GM21786 (cell line): ENCODE measurements at regions not wholly inside any gene's neighbourhood (a gene's known extent, or its start where the extent isn't known, plus 50 kb on each side); places are given as distances from the start of the nearest gene placed in this dataset.
"Not testable (repeated sequence)": the region's sequence is repeated elsewhere in the genome, so short reads cannot be mapped to it uniquely, and the experiment has no call there.

ENCODE experiments used
- ATAC-seq: cut with Tn5 transposase; IDR thresholded peaks from one replicate; pipeline ENCODE4 v1.9.1; 2021; ENCODE audit not compliant: unreplicated experiment

- no peak for ATAC-seq
These were observed 307.3 kb upstream of the ERCC4 start for GRCh38 chr16:13612623-13613022.

DNA sequence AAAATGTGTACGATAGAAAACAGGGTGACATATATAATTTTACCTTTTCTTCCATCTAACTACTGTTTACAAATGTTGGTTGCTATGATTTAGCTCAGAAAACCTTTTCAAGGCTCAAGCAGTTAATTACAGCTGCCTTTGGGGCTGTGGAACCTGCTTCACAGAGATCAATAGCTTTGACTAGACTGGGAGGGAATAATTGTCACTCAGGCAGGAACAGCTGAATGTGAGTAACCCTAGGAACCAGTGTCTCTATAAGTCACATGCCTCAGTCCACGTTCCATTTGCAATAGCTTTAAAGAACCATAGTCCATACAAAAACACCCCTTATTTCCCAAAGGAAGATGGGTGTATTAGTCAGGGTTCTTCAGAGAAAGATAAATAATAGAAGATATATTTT is 306.8 kb upstream of the ERCC4 start:
- ATAC-seq: no peak

GRCh38 chr16:13621639-13622038 is 298.3 kb upstream of the ERCC4 start:
- no peak for ATAC-seq

DNA sequence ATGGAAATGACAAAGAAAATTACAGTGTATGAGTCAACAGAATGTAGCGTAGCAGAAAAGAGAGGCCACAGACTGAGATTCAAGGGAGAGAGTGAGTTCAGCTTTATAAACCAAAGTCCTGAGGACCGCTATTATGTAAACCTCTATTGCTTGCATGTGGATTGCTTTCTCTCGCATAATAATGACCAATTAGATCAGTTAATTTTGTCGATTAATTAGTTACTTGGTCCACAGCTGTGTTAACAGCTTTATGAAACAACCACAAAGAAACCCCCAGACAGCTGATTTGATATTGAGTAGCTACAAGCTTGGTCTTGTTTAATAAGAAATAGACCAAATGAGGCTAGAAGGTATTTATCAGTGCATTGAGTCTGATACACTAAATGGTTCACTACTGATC is 291.8 kb upstream of the ERCC4 start:
- ATAC-seq: no peak

GRCh38 chr16:13629704-13630103 is 290.2 kb upstream of the ERCC4 start:
- ATAC-seq: no peak

GRCh38 chr16:13630374-13630773 is 289.6 kb upstream of the ERCC4 start:
- ATAC-seq: no peak

DNA sequence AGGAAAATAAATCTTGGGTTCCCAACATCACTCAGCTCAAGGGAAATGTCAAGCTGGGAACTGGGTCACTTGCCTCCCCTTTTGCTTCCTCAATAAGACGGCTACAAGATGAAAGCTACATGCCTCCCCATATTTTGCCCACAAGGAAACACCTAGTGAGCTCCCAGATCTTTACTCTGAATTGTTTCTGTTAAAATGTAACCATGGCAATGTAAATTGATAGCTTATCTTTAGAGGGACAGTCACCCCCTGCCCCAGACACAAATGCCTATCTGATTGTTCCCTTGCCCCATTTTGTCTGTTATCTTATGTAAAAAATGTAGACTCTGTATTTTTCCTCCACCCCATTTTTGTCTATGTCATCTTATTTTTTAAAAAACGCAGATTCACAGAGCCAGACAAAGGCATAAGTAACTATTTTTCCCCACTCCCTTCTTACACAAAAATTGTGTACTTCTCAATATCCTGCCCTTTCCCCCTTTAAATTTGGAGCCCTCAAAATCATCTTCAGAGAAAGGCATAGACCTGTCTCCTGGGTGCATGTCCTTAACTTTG is 288.7 kb upstream of the ERCC4 start:
- no peak for ATAC-seq

DNA sequence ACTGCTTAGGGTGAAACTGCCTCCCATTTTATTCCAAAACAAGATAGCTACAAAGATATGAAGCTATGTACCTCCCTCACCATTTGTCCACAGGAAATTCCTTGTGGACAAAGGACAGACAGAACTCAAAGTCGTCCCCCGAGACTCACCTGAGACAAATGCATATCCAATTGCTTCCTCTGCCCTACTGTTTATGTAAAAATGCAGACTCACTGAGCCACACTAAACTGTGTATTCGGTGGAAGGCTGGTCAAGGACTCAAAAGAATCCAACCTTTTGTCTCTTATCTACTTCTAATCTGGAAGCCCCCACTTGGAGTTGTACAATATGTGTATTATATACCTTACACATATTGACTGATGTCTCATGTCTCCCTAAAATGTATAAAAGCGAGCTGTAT is 288.0 kb upstream of the ERCC4 start:
- no peak for ATAC-seq

DNA sequence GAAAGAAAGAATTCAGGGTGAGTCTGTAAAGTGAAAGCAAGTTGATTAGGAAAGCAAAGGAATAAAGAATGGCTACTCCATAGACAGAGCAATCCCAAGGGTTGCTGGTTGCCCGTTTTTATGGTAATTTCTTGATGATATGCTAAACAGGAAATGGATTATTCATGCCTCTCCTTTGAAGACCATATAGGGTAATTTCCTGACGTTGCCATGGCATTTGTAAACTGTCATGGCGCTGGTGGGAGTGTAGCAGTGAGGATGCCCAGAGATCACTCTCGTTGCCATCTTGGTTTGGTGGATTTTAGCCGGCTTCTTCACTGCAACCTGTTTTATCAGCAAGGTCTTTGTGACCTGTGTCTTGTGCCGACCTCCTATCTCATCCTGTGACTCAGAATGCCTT is 287.4 kb upstream of the ERCC4 start:
- not testable (repeated sequence) for ATAC-seq

- no peak for ATAC-seq
These were observed 286.5 kb upstream of the ERCC4 start for GRCh38 chr16:13633391-13633861.

DNA sequence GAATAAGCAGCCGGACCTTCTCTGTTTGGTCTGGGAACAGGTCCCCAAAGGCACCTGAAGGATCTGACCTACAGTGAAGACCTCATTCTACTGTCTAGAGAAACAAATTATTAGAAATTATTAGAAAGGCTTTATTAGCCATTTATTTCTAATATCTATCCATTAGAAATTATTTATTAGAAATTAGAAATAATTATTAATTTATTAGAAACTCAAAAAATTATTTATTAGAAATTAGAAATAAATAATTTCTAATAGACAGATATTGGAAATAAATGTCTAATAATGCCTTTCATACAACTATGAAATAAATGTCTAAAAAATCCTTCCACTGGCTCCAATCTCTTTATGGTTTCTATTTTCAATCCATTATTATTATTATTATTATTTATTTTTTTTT is 285.7 kb upstream of the ERCC4 start:
- no peak for ATAC-seq

- ATAC-seq: no peak
These were observed 285.0 kb upstream of the ERCC4 start for GRCh38 chr16:13634959-13635358.

- no peak for ATAC-seq
These were observed 281.7 kb upstream of the ERCC4 start for GRCh38 chr16:13638218-13638617.

GRCh38 chr16:13643412-13643811 is 276.5 kb upstream of the ERCC4 start:
- no peak for ATAC-seq

- no peak for ATAC-seq
These were observed 274.2 kb upstream of the ERCC4 start for GRCh38 chr16:13645601-13646245.

- ATAC-seq: no peak
These were observed 259.1 kb upstream of the ERCC4 start for GRCh38 chr16:13660807-13661206.

GRCh38 chr16:13665876-13666275 is 254.1 kb upstream of the ERCC4 start:
- no peak for ATAC-seq

DNA sequence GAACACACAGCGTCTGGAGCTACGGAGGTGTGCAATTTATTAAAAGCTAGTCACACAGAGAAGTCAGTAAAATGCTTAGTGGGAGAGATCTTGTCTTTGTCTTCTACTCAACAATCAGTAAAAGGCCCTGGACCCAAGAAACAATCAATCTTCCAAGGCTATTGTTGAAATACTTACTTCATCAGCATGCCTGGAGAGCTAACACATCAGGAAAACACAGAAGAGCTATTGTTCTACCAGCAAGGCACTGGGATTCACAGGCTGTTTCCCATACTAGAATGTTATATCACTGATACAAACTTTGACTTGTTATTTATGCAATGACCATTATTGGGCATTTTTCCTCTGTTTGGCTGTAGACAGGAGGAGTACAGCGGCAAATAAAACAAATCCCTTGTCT is 247.8 kb upstream of the ERCC4 start:
- no peak for ATAC-seq

DNA sequence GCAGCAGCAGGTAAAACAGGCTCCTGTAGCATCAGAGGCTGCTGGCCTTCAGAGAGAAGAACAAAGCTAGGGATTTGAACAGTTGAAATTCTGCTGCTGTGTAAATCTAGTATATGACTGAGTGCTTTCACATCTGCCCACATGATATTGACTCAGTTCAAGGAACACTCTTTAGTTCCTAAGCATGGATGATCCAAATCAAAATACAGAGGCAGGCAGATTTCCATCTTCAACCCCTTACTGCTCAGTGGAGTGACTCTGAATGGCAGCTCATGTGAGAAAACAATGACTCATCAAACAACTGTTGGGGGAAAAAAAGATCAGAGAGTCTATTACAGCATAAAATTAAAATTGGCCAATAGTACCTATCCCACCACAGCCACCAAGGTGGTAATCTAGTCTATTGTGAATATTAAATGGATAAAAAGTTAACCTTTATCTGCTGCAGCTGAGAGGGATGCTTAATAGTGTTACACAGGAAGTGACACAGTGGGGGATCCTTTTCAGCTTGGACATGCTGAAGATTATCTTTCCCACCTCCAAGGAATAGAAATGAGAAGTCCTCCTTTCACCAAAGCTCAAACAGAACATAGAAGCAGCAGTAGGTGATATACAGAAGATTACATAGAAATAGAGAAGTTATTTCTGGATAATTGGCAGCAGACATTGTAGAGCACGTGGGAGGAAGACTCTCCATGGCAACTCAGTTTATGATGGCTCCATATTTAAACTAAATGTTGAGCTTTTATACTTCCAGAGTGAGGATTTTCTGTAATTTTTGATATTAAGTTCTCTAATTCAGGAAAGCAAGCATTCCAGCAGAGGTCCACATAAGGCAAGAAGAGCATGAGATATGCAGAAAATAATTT is 239.7 kb upstream of the ERCC4 start:
- ATAC-seq: no peak

GRCh38 chr16:13684819-13685563 is 235.0 kb upstream of the ERCC4 start:
- ATAC-seq: no peak

- ATAC-seq: no peak
These were observed 223.9 kb upstream of the ERCC4 start for GRCh38 chr16:13696017-13696416.
